ENCODE measurements at regions not wholly inside any gene's neighbourhood (a gene's known extent, or its start where the extent isn't known, plus 50 kb on each side); places are given as distances from the start of the nearest gene placed in this dataset.

- POLR2A ChIA-PET = no interaction called here
- no peak for ATAC-seq
Observed at GRCh38 chr3:18194431-18194830, 230.7 kb downstream of the SATB1 start.

GRCh38 chr3:18190646-18191045 is 234.5 kb downstream of the SATB1 start:
- Mint-ChIP-seq H3K4me1 (no peaks in the 10 kb centered on the region; the same call in 1 of the 2 replicates), H3K27ac (no peak overlapping the region), H3K27me3 (ENCODE audit: low read depth) (no peaks in the 10 kb centered on the region), H3K36me3 (peaks cover 7% of the 10 kb centered on the region), H3K9me3 (peaks cover 10% of the 10 kb centered on the region), H3K4me3 (no peak overlapping the region)
- ChIA-PET CTCF (no interaction called here), POLR2A (no interaction called here)
- DNase-seq (ENCODE audit: low spot score) (no peak), ATAC-seq (no peak)
- TF ChIP-seq NFATC4 (CRISPR knock-in tag; IDR thresholded peaks at IDR 0.05) (no peak), ZSCAN18 (CRISPR knock-in tag; IDR thresholded peaks at IDR 0.05) (no peak), IRF2 (CRISPR knock-in tag; IDR thresholded peaks at IDR 0.05; ENCODE audit: borderline replicate concordance, low read depth) (no peak), TP53 (CRISPR knock-in tag; IDR thresholded peaks at IDR 0.05) (no peak), CTCF (IDR thresholded peaks at IDR 0.05) (no peak), NFYB (CRISPR knock-in tag; conservative IDR thresholded peaks at IDR 0.05; ENCODE audit: low read depth) (no peak), ATF1 (CRISPR knock-in tag; IDR thresholded peaks at IDR 0.05) (no peak), FOXK1 (CRISPR knock-in tag; IDR thresholded peaks at IDR 0.05) (no peak), HMGA2 (CRISPR knock-in tag; IDR thresholded peaks at IDR 0.05) (no peak), ZMAT4 (CRISPR knock-in tag; IDR thresholded peaks at IDR 0.05) (no peak)
- TF ChIP-seq, protein P1, sequence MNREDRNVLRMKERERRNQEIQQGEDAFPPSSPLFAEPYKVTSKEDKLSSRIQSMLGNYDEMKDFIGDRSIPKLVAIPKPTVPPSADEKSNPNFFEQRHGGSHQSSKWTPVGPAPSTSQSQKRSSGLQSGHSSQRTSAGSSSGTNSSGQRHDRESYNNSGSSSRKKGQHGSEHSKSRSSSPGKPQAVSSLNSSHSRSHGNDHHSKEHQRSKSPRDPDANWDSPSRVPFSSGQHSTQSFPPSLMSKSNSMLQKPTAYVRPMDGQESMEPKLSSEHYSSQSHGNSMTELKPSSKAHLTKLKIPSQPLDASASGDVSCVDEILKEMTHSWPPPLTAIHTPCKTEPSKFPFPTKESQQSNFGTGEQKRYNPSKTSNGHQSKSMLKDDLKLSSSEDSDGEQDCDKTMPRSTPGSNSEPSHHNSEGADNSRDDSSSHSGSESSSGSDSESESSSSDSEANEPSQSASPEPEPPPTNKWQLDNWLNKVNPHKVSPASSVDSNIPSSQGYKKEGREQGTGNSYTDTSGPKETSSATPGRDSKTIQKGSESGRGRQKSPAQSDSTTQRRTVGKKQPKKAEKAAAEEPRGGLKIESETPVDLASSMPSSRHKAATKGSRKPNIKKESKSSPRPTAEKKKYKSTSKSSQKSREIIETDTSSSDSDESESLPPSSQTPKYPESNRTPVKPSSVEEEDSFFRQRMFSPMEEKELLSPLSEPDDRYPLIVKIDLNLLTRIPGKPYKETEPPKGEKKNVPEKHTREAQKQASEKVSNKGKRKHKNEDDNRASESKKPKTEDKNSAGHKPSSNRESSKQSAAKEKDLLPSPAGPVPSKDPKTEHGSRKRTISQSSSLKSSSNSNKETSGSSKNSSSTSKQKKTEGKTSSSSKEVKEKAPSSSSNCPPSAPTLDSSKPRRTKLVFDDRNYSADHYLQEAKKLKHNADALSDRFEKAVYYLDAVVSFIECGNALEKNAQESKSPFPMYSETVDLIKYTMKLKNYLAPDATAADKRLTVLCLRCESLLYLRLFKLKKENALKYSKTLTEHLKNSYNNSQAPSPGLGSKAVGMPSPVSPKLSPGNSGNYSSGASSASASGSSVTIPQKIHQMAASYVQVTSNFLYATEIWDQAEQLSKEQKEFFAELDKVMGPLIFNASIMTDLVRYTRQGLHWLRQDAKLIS (CRISPR knock-in tag; IDR thresholded peaks at IDR 0.05; ENCODE audit: borderline replicate concordance) = no peak

More at GRCh38 chr3:18194431-18194830, 230.7 kb downstream of the SATB1 start:
- Mint-ChIP-seq H3K4me3 (no peak overlapping the region), H3K9me3 (peaks cover 38% of the 10 kb centered on the region), H3K27ac (no peak overlapping the region), H3K27me3 (ENCODE audit: low read depth) (peaks cover 4% of the 10 kb centered on the region; the same call in 1 of the 2 replicates), H3K4me1 (no peaks in the 10 kb centered on the region; the same call in 1 of the 2 replicates), H3K36me3 (peaks cover 16% of the 10 kb centered on the region)
- TF ChIP-seq NR2C2 (CRISPR knock-in tag; IDR thresholded peaks at IDR 0.05) (no peak), ELF4 (CRISPR knock-in tag; IDR thresholded peaks at IDR 0.05; ENCODE audit: low read depth) (no peak), NFYB (CRISPR knock-in tag; conservative IDR thresholded peaks at IDR 0.05; ENCODE audit: low read depth) (no peak), GTF2I (CRISPR knock-in tag; conservative IDR thresholded peaks at IDR 0.05) (no peak), PRRX2 (CRISPR knock-in tag; IDR thresholded peaks at IDR 0.05) (no peak), GRHL2 (CRISPR knock-in tag; IDR thresholded peaks at IDR 0.05; ENCODE audit: insufficient replicate concordance, severe bottlenecking) (no peak)
- TF ChIP-seq, protein P2, sequence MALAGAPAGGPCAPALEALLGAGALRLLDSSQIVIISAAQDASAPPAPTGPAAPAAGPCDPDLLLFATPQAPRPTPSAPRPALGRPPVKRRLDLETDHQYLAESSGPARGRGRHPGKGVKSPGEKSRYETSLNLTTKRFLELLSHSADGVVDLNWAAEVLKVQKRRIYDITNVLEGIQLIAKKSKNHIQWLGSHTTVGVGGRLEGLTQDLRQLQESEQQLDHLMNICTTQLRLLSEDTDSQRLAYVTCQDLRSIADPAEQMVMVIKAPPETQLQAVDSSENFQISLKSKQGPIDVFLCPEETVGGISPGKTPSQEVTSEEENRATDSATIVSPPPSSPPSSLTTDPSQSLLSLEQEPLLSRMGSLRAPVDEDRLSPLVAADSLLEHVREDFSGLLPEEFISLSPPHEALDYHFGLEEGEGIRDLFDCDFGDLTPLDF (CRISPR knock-in tag; IDR thresholded peaks at IDR 0.05) = no peak
- TF ChIP-seq, protein P3, sequence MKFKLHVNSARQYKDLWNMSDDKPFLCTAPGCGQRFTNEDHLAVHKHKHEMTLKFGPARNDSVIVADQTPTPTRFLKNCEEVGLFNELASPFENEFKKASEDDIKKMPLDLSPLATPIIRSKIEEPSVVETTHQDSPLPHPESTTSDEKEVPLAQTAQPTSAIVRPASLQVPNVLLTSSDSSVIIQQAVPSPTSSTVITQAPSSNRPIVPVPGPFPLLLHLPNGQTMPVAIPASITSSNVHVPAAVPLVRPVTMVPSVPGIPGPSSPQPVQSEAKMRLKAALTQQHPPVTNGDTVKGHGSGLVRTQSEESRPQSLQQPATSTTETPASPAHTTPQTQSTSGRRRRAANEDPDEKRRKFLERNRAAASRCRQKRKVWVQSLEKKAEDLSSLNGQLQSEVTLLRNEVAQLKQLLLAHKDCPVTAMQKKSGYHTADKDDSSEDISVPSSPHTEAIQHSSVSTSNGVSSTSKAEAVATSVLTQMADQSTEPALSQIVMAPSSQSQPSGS (CRISPR knock-in tag; IDR thresholded peaks at IDR 0.05; ENCODE audit: borderline replicate concordance, low read depth) = no peak
- TF ChIP-seq, protein P4, sequence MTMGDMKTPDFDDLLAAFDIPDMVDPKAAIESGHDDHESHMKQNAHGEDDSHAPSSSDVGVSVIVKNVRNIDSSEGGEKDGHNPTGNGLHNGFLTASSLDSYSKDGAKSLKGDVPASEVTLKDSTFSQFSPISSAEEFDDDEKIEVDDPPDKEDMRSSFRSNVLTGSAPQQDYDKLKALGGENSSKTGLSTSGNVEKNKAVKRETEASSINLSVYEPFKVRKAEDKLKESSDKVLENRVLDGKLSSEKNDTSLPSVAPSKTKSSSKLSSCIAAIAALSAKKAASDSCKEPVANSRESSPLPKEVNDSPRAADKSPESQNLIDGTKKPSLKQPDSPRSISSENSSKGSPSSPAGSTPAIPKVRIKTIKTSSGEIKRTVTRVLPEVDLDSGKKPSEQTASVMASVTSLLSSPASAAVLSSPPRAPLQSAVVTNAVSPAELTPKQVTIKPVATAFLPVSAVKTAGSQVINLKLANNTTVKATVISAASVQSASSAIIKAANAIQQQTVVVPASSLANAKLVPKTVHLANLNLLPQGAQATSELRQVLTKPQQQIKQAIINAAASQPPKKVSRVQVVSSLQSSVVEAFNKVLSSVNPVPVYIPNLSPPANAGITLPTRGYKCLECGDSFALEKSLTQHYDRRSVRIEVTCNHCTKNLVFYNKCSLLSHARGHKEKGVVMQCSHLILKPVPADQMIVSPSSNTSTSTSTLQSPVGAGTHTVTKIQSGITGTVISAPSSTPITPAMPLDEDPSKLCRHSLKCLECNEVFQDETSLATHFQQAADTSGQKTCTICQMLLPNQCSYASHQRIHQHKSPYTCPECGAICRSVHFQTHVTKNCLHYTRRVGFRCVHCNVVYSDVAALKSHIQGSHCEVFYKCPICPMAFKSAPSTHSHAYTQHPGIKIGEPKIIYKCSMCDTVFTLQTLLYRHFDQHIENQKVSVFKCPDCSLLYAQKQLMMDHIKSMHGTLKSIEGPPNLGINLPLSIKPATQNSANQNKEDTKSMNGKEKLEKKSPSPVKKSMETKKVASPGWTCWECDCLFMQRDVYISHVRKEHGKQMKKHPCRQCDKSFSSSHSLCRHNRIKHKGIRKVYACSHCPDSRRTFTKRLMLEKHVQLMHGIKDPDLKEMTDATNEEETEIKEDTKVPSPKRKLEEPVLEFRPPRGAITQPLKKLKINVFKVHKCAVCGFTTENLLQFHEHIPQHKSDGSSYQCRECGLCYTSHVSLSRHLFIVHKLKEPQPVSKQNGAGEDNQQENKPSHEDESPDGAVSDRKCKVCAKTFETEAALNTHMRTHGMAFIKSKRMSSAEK (CRISPR knock-in tag; IDR thresholded peaks at IDR 0.05; ENCODE audit: borderline replicate concordance) = no peak
- CTCF ChIA-PET = no interaction called here
- DNase-seq (ENCODE audit: low spot score) = no peak

All from WTC11 (cell line).